GM10266 (cell line): ENCODE measurements at regions not wholly inside any gene's neighbourhood (a gene's known extent, or its start where the extent isn't known, plus 50 kb on each side); places are given as distances from the start of the nearest gene placed in this dataset.

Experiments used
- DNase-seq: peaks from one replicate; pipeline ENCODE4 v3.0.0; 2012; ENCODE audit errors: extremely low spot score
- TF ChIP-seq, protein P1 (sequence below): IDR thresholded peaks from 2 replicates; pipeline ENCODE4 v1.5.1; 2012; ENCODE audit warnings: mild to moderate bottlenecking, low read depth; ENCODE audit not compliant: control insufficient read depth, insufficient read depth; ENCODE audit errors: missing control alignments

GRCh38 chrX:9278475-9279233 lies 186.2 kb upstream of the TBL1X start:
- TF ChIP-seq, protein P1, sequence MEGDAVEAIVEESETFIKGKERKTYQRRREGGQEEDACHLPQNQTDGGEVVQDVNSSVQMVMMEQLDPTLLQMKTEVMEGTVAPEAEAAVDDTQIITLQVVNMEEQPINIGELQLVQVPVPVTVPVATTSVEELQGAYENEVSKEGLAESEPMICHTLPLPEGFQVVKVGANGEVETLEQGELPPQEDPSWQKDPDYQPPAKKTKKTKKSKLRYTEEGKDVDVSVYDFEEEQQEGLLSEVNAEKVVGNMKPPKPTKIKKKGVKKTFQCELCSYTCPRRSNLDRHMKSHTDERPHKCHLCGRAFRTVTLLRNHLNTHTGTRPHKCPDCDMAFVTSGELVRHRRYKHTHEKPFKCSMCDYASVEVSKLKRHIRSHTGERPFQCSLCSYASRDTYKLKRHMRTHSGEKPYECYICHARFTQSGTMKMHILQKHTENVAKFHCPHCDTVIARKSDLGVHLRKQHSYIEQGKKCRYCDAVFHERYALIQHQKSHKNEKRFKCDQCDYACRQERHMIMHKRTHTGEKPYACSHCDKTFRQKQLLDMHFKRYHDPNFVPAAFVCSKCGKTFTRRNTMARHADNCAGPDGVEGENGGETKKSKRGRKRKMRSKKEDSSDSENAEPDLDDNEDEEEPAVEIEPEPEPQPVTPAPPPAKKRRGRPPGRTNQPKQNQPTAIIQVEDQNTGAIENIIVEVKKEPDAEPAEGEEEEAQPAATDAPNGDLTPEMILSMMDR = no peak
- no peak for DNase-seq

DNA sequence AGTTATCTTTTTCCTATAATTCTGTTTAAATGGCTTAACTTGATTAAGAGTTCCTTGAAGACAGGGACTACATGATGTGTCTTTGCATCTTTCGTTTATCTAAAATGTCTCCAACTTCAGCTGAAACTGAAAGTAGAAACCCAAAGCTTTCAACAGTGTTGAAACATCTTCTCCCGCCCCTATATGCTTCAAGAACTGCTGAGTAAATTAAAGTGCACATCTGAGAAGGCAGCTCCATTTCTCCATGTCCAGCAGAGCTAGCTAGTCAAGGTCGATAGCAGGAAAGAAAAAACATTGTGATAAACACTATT lies 185.7 kb upstream of the TBL1X start:
- TF ChIP-seq, protein P1 = no peak
- DNase-seq = no peak

- TF ChIP-seq, protein P1 = no peak
- DNase-seq = no peak
Observed at GRCh38 chrX:9280831-9281230, 184.0 kb upstream of the TBL1X start.

GRCh38 chrX:9282325-9282724 lies 182.5 kb upstream of the TBL1X start:
- TF ChIP-seq, protein P1 = no peak
- no peak for DNase-seq

- no peak for DNase-seq
- TF ChIP-seq, protein P1 = no peak
Observed at GRCh38 chrX:9285342-9285771, 179.5 kb upstream of the TBL1X start.

- TF ChIP-seq, protein P1 = no peak
- no peak for DNase-seq
Observed at GRCh38 chrX:9286234-9286633, 178.6 kb upstream of the TBL1X start.

DNA sequence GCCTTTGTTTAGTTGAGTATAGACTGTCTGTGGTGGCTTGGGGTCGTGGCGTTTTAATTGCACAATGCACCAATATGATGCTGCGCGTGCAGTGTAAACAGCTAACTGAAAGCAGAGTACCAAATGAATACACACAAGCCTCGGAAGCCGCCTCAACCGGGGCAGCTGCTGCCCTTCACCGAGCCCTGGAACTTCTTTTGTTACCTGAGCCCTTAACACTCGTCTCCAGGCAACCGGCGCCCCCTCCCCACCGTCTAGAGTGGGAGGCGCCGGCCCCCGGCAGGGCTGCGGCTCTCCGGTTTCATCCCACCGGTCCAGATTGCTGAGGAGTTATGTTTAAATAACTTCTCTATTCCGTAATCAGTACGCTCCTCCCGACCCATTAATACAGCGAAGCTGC lies 173.2 kb upstream of the TBL1X start:
- TF ChIP-seq, protein P1 = no peak
- no peak for DNase-seq
